ENCODE measurements at regions not wholly inside any gene's neighbourhood (a gene's known extent, or its start where the extent isn't known, plus 50 kb on each side); places are given as distances from the start of the nearest gene placed in this dataset.

- TF ChIP-seq POLR2A (IDR thresholded peaks at IDR 0.05; ENCODE audit: low read length) (no peak), GATA1 (IDR thresholded peaks at IDR 0.05; ENCODE audit: low read depth, low read length) (no peak)
Observed at GRCh38 chr17:51487947-51488346, 227.6 kb downstream of the UTP18 start.
